ENCODE measurements at regions not wholly inside any gene's neighbourhood (a gene's known extent, or its start where the extent isn't known, plus 50 kb on each side); places are given as distances from the start of the nearest gene placed in this dataset.

DNA sequence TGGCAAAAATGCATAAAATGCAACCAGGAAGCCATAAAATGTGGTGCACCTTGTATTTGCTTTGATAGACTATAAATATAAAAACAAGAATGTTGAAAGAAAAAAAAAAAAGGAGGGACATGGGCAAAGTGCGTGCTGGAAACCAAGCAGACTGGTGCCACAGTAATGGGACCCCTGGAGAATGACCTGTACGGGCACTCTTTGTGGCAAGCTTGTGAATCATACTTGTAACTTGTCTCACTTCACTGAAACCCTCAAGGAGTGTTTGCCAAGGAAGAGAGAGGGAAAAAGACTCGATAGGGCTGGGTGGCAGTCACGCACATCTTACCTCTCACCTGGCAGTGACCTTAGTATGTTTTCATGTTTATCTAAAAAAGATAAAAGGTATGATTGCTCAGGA is 1183.6 kb downstream of the GATA3 start (continued):
- no peak for TF ChIP-seq PKNOX1 (IDR thresholded peaks at IDR 0.05)
- TF ChIP-seq GATAD2B (conservative IDR thresholded peaks at IDR 0.05; ENCODE audit: low read depth) = no peak
- no peak for TF ChIP-seq HDGF (IDR thresholded peaks at IDR 0.05)
- no peak for TF ChIP-seq BCL11A (IDR thresholded peaks at IDR 0.05; ENCODE audit: low read depth, low read length)

- Histone ChIP-seq H2AFZ (ENCODE audit: control insufficient read depth, low read depth, low read length) (no peak overlapping the region), H3K4me1 (ENCODE audit: control insufficient read depth, insufficient read depth, low read length) (no peaks in the 10 kb centered on the region), H3K27me3 (replicated peaks in 1 of 2; ENCODE audit: control insufficient read depth in 2 of 2, insufficient read depth in 2 of 2, low read length in 1 of 2) (no peaks in the 10 kb centered on the region; a peak in 1 of 4 replicates), H3K4me3 (no peak overlapping the region), H3K36me3 (ENCODE audit: control insufficient read depth in 2 of 2, insufficient read depth in 2 of 2, low read length in 1 of 2) (no peaks in the 10 kb centered on the region), H3K9ac (ENCODE audit: control insufficient read depth, insufficient read depth, low read length) (no peak overlapping the region), H4K20me1 (ENCODE audit: control insufficient read depth, insufficient read depth) (no peaks in the 10 kb centered on the region), H3K27ac (ENCODE audit: control insufficient read depth, insufficient read depth) (no peak overlapping the region), H3K9me3 (replicated peaks; ENCODE audit: control insufficient read depth, insufficient read depth, low read length) (no peaks in the 10 kb centered on the region), H3K4me2 (ENCODE audit: control insufficient read depth, insufficient read depth) (no peak overlapping the region), H3K79me2 (ENCODE audit: control insufficient read depth, insufficient read depth, low read length) (no peaks in the 10 kb centered on the region)
- in situ Hi-C loops (cut with MboI) (no loop called here), intact Hi-C loops (cut with micrococcal nuclease; ENCODE audit: unreplicated experiment) (no loop called here)
- whole genome bisulfite sequencing (ENCODE audit: insufficient coverage, insufficient replicate concordance, low lambda C conversion rate, missing lambda C conversion rate) = 30% methylated on average over 8 of the region's 8 CpGs
- TF ChIP-seq TAF1 (IDR thresholded peaks at IDR 0.05; ENCODE audit: borderline replicate concordance, low read depth, low read length) (no peak), SIX5 (IDR thresholded peaks at IDR 0.05; ENCODE audit: low read depth, low read length, severe bottlenecking) (no peak), KDM1A (IDR thresholded peaks at IDR 0.05; ENCODE audit: borderline replicate concordance) (no peak), ZZZ3 (IDR thresholded peaks at IDR 0.05; ENCODE audit: control insufficient read depth, insufficient read length, low read depth) (no peak), ZNF217 (IDR thresholded peaks at IDR 0.05) (no peak), ZNF274 (IDR thresholded peaks at IDR 0.05; ENCODE audit: insufficient read depth, insufficient read length) (no peak), POU2F2 (IDR thresholded peaks at IDR 0.05; ENCODE audit: borderline replicate concordance, low read depth, low read length) (no peak), CREB1 (IDR thresholded peaks at IDR 0.05; ENCODE audit: low read depth) (no peak), CBX5 (IDR thresholded peaks at IDR 0.05; ENCODE audit: low read depth) (no peak), RELA (IDR thresholded peaks at IDR 0.05; ENCODE audit: borderline replicate concordance, partially characterized antibody) (no peak), HDAC6 (IDR thresholded peaks at IDR 0.05; ENCODE audit: unreplicated experiment) (no peak), NFXL1 (IDR thresholded peaks at IDR 0.05; ENCODE audit: borderline replicate concordance) (no peak), SMAD5 (IDR thresholded peaks at IDR 0.05; ENCODE audit: low read depth) (no peak), EGR1 (IDR thresholded peaks at IDR 0.05; ENCODE audit: borderline replicate concordance in 1 of 2, low read depth in 2 of 2, low read length in 2 of 2) (no peak), STAT3 (IDR thresholded peaks at IDR 0.05; ENCODE audit: low read depth, low read length) (no peak), SMARCA5 (IDR thresholded peaks at IDR 0.05) (no peak), ZBED1 (IDR thresholded peaks at IDR 0.05; ENCODE audit: borderline replicate concordance) (no peak)
- TF ChIP-seq, protein P1, sequence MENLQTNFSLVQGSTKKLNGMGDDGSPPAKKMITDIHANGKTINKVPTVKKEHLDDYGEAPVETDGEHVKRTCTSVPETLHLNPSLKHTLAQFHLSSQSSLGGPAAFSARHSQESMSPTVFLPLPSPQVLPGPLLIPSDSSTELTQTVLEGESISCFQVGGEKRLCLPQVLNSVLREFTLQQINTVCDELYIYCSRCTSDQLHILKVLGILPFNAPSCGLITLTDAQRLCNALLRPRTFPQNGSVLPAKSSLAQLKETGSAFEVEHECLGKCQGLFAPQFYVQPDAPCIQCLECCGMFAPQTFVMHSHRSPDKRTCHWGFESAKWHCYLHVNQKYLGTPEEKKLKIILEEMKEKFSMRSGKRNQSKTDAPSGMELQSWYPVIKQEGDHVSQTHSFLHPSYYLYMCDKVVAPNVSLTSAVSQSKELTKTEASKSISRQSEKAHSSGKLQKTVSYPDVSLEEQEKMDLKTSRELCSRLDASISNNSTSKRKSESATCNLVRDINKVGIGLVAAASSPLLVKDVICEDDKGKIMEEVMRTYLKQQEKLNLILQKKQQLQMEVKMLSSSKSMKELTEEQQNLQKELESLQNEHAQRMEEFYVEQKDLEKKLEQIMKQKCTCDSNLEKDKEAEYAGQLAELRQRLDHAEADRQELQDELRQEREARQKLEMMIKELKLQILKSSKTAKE (IDR thresholded peaks at IDR 0.05; ENCODE audit: low read depth, poor library complexity, severe bottlenecking) = no peak
- TF ChIP-seq, protein P2, sequence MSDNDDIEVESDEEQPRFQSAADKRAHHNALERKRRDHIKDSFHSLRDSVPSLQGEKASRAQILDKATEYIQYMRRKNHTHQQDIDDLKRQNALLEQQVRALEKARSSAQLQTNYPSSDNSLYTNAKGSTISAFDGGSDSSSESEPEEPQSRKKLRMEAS (IDR thresholded peaks at IDR 0.05; ENCODE audit: low read depth, low read length) = no peak
- ChIA-PET RAD21 (ENCODE audit: unreplicated experiment) (no interaction called here), CTCF (interaction anchor here (0.7 kb wide), 1 partner anchor 15 kb away, joined by 3 read pairs; no protein-coding TSS in a partner anchor), POLR2A (no interaction called here), SMC1A (ENCODE audit: uncharacterized antibody, unreplicated experiment) (no interaction called here)
- ATAC-seq = no peak
- no peak for FAIRE-seq
- BruUV-seq (replicated peaks) = no TSS peak
- DNase-seq (ENCODE audit: low read depth, low spot score) = no peak
These were observed 1184.8 kb downstream of the GATA3 start for GRCh38 chr10:9239298-9239697.
